NCI-H748 treated with DMSO at 0.1 percent for 48 hours (cell line): ENCODE measurements at regions not wholly inside any gene's neighbourhood (a gene's known extent, or its start where the extent isn't known, plus 50 kb on each side); places are given as distances from the start of the nearest gene placed in this dataset.

Source experiments
- DNase-seq: peaks from one replicate; lab custom pipeline; 2025; lab: John Stamatoyannopoulos, UW

- DNase-seq: no peak
These were observed 175.7 kb upstream of the EGLN3 start for GRCh38 chr14:34126586-34126985.

GRCh38 chr14:34124585-34124984 lies 173.7 kb upstream of the EGLN3 start:
- no peak for DNase-seq

DNA sequence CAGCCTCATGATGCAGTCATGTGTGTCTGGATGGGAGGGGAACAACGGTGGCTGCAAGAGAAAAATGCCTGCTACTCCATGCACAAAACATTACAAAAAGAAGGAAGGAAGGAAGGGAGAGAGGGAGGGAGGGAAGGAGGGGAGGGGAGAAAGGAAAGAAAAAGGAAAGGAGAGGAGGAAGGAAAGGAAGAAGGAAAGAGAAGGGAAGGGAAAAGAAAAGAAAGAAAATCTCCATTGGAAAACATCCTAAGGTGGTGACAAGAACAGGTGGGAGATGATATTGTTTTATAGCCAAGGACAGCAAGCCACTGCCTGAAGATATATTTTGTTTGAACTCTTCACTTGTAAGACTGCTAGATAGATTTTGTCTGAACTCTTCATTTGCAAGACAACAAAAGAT lies 171.8 kb upstream of the EGLN3 start:
- no peak for DNase-seq

DNA sequence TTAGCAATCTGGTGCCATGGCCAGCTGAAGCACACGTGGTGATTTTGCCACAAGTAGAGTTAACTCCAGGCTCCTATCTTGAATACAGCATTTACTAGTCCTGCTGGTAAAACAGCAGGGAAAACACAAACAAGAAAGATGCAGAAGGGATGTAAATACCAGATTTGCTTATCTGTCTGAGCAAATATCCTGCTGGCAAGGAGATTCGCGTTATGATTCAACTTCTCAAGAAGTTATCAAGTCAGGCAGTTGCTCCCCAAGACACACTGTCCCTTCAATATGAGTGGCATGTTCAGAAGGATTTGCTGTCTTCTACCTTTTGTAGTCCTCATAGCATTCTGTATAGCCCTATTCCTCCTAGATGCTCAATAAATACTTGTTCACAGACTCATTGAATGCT lies 171.2 kb upstream of the EGLN3 start:
- no peak for DNase-seq

DNA sequence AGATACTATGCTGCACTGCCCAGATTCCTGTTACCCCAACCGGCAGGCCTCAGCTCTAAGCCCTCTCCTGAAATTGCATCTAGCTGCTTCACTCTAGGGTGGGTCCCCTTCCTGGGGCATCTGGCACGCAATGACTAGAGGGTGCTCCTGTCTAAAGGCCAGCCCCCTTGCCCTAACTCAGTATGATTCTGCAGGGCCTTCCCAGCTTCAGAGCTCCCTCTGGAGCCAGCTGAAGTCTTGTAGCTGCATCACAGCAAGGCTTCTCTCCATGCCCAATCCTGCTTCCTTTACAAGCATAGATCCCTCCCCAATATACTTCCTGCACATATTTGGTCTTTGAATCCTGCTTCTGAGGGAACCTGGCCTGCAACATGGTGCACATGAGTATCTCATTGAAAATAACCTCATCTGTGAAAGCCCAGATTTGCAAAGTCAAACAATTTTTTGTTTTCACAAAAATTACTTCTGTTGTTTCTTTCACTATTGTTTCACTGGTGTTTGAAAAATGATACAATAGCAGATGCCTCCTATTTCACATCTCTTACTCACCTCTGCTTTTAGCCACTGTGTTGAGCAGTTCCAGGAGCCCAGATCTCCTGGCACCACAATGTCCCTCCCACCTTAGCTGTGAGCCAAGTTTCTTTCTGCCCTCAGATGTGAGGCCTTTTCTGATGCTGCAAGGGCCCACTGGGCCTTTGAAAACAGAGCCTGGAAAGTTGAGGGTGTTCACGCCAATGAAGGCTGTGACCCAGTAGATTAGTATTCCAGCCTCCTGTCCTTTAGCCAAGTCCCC lies 169.5 kb upstream of the EGLN3 start:
- DNase-seq: no peak

DNA sequence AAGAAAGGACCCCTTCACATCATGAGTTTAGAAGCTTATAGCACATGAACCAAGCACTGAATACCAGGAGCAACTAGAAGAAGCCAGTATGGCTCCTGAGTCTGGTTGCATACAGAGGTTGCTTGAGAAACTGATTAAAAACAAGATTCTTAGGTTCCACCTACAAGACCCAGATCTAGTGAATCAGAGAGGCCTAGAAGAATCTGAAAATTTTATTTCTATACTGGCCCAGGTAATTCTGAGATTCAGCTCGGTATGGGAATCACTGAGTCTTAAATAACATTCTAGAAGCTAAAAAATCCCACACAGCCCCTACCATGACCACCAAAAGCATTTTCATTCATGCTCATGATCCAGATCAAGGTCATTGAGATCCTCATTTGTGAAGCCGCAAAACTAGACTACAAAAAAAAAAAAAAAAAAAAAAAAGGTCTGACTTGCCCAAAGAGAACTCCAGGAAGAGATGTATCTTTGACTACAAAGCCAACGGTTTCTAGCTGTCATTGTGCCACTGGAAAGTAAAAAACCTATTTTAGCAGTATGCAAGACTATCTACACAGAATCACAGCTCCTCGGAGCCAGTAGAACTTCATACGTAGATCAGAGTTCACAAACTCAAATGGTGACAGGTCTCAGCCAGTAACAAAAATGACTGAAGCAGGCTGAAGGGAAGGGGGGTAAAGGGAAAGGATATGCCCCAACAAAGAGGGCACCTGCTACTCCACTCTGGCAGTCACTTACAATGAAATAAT lies 168.4 kb upstream of the EGLN3 start:
- no peak for DNase-seq

- DNase-seq: no peak
These were observed 163.1 kb upstream of the EGLN3 start for GRCh38 chr14:34113991-34114390.

DNA sequence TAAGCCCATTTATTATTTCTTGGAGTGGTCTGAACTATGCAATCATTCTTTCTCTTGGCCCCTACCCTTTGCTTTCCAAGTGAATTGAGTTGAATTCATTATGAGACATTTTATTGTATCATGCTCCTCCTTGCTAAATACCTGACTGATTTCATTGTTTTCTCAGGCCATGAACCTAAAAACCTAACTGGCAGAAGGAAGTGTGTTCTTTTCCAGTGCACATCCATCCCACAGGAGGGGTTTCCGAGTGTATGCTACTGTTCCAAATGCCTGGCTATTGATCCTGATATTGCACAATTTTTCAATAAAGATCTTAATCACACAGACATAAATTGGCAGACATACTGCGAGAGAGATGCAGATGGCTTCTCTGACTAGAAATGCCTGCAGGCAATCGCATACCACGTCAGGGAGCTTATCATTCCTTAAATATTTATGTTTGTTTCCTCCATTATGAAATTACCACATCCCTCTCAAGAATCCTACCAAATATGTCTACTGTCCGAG lies 162.2 kb upstream of the EGLN3 start:
- no peak for DNase-seq

- no peak for DNase-seq
These were observed 161.1 kb upstream of the EGLN3 start for GRCh38 chr14:34111953-34112352.

- no peak for DNase-seq
These were observed 160.6 kb upstream of the EGLN3 start for GRCh38 chr14:34111505-34111904.

- DNase-seq: no peak
These were observed 159.7 kb upstream of the EGLN3 start for GRCh38 chr14:34110531-34110930.

GRCh38 chr14:34107441-34107840 lies 156.6 kb upstream of the EGLN3 start:
- DNase-seq: no peak

- DNase-seq: no peak
These were observed 155.4 kb upstream of the EGLN3 start for GRCh38 chr14:34106310-34106709.

DNA sequence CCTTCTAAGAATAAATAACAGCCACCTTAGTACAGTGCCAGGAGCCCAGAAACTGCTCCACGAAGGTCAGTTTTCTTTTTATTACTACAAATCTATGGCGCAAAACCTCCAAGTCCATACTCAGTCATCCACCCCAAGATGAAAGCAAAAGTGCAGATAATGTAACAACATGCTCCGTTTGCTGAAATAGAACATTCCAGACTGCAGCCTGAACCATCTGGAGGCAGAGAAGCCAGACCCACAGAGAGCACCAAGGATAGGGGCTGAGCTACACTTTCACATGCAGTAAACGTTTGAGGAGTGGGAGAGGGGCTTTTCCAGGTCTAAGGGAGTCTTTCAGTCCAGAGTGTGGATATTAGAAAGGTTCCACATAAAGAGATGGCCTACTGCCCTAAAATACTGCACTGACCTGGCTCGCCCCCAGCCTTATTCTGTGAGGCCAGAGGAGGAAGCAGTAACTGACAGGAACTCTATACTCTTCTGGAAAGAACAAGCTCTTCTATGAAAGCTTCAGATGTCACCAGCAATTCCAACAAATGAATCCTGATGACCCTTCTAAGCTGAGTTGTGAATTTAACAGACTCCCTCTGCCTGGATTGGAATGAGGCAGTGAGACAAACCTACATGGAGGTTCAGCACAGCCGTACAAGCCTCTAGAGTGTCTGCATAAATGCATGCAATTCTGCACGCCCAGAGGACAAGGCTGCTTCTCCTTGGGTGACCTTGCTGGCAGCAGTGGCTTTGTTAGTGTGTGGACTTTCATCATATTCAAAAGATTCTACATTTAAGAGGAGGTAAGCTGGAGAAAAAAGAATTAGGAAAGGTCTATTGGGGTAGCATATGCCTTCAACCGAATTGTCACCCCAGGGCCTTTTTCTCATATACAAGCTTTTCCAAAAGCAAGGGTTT lies 153.9 kb upstream of the EGLN3 start:
- DNase-seq: no peak

DNA sequence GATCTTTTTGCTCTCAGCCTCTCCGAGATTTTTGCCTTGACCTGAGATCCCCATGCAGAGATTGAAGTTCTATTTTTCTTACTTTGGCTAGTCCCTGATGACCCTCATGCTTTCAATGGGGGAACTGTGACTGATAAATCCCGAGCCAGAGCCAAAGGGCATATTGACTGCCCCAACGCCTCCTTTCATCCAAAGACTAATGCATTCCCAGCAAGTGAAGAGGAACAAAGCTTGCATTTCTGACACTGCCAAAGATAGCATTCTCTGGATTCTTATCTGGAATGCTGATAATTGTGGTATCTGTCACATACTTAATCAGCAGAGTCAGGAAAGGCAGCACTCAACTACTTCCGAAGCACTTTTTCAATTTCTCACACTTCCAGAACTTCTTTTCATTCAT lies 152.3 kb upstream of the EGLN3 start:
- no peak for DNase-seq

DNA sequence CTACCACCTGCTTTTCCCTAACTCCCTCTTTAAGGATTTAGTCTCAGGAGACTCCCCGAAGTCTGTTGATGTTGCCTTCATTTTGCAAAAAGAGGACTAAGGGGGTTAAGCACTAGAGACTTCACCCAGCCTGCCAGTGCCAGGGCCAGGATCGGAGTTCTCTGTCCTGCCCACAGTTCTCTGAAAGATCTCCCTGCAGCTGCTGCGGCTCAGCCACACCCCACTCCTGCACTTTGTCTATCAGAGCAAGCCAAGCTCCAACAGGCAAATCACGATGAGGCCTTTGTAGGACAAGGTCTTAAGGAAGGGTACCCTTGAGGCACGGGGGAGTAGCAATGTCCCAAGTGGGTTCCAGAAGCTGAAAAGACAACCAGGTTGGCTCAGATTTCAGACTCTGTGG lies 148.8 kb upstream of the EGLN3 start:
- DNase-seq: no peak

DNA sequence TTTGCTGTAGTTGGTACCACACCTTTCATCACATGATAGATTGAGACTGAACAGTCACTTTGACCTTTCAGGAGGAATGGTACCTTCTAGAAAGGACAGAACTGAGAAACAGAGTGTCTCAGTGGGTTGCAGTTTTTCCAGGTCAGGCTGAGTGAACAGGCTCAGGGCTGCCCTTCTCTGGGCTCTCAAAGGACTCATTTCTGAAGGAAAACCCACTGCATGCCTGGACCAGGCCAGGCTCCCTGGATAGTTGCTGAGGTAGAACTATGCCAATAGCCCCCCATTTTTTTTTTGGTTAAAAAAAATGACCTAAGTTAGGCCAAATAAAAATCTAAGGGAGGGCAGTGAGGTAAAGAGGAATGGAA lies 148.1 kb upstream of the EGLN3 start:
- DNase-seq: no peak

DNA sequence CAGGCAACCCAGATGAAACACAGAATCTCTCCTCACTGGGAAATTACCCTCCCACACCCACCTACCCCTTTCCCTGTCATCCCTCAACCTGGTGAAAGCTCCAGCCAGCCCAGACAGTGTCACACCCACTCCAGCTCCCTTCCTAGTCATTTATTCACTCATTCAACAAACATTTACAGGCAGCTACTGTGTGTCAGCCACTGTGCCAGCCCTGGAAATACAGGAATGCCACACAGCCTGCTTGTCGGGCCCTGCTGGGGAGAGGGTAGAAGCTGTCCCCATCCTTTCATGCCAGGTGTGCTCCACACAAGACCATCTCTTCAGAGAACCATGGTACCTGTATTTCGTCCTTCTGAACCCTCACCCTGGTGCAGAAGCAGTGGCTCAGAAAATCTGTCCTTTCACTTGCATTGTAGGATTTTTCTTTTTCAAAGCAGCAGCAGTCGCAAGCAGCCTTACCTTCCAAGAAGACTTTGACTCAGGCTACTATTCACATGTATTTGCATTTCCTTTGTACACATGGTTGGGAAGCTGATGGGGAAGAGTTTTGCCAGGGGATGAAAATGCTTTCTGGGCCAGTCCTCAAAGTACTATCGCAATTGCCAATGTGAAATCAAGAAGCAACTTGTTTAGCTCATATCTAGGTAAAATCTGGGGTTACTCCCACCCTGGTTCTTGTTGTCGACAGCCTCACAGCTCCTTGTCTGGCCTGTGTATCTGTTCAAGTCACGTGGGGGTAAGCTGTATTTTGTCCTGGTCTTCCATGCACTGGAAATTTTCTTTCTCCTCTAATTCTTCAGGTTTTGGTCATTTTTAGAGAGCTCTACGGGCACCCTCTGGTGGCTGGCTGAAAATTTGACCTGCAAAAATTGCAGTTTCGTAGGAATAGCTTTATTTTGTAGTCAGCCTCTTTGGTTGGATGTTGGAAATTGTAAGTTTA lies 147.4 kb upstream of the EGLN3 start:
- no peak for DNase-seq

- DNase-seq: no peak
These were observed 146.8 kb upstream of the EGLN3 start for GRCh38 chr14:34097644-34098043.

- DNase-seq: no peak
These were observed 143.5 kb upstream of the EGLN3 start for GRCh38 chr14:34094384-34094783.

DNA sequence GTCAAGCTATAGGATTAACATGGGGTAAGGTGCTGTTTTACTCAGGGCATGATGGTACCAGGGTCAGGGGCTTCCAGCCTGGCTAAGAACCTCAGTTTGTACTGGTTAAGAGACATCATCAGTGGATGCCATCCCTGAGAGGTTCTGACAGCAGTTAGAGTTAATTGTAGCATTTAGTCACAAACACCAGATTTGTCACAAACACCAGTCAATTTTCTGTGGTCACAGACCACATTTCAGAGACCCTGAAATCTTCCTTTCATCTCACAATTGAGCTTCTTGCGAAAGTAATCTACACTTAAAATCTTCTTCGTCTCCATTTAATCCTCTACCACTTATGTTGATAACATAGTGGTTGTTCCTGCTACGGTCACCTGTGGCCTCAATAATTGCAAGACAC lies 143.0 kb upstream of the EGLN3 start:
- DNase-seq: no peak
